HAP-1 (cell line): ENCODE measurements at regions not wholly inside any gene's neighbourhood (a gene's known extent, or its start where the extent isn't known, plus 50 kb on each side); places are given as distances from the start of the nearest gene placed in this dataset.

Experiments used
- DNase-seq, 2 experiments: peaks; one replicate each; pipeline ENCODE4 v3.0.0-alpha.2; 2016 to 2020; ENCODE audit warnings: low spot score in 2 of 2
- H3K27me3 ChIP-seq: fragments of 250-450 bp; sonication (Bioruptor Pico); 2 replicates; pipeline ENCODE4 v1.5.1; 2020; ENCODE audit warnings: low read depth, mild to moderate bottlenecking, moderate library complexity
- H3K36me3 ChIP-seq: fragments of 250-450 bp; sonication (Bioruptor Pico); replicated peaks from 2 replicates; pipeline ENCODE4 v1.5.1; 2020; ENCODE audit warnings: mild to moderate bottlenecking
- H3K4me1 ChIP-seq: fragments of 250-450 bp; sonication (Bioruptor Pico); 2 replicates; pipeline ENCODE4 v1.5.1; 2020; ENCODE audit warnings: mild to moderate bottlenecking
- H3K4me3 ChIP-seq: fragments of 250-450 bp; sonication (Bioruptor Pico); 2 replicates; pipeline ENCODE4 v1.5.1; 2020; ENCODE audit warnings: mild to moderate bottlenecking, moderate library complexity
- H3K9me3 ChIP-seq: fragments of 250-450 bp; sonication (Bioruptor Pico); 2 replicates; pipeline ENCODE4 v1.5.1; 2020; ENCODE audit warnings: mild to moderate bottlenecking, moderate library complexity
- in situ Hi-C: fragments of 300-500 bp; cut with MboI; formaldehyde crosslinking; loops from 3 replicates; pipeline ENCODE4 v1.14.3; 2020; ENCODE audit warnings: low sequenced_read_pairs, inconsistent platforms, mixed read lengths

GRCh38 chr20:11207749-11208502, 534.1 kb upstream of the JAG1 start:
- no peak for DNase-seq
- Histone ChIP-seq H3K36me3 (no peaks in the 10 kb centered on the region), H3K9me3 (no peaks in the 10 kb centered on the region), H3K4me3 (no peak overlapping the region), H3K27me3 (0 out of 2 replicates have a peak, but pooled peaks cover 2% of the 10 kb centered on the region), H3K4me1 (no peaks in the 10 kb centered on the region; the same call in 1 of the 2 replicates)
- in situ Hi-C loops: no loop called here

- Histone ChIP-seq H3K9me3 (no peaks in the 10 kb centered on the region), H3K27me3 (0 out of 2 replicates have a peak, but pooled peaks cover 2% of the 10 kb centered on the region), H3K4me3 (no peak overlapping the region), H3K4me1 (no peaks in the 10 kb centered on the region), H3K36me3 (no peaks in the 10 kb centered on the region)
- in situ Hi-C loops: no loop called here
- no peak for DNase-seq
These were observed 536.8 kb upstream of the JAG1 start for GRCh38 chr20:11210611-11211010.

DNA sequence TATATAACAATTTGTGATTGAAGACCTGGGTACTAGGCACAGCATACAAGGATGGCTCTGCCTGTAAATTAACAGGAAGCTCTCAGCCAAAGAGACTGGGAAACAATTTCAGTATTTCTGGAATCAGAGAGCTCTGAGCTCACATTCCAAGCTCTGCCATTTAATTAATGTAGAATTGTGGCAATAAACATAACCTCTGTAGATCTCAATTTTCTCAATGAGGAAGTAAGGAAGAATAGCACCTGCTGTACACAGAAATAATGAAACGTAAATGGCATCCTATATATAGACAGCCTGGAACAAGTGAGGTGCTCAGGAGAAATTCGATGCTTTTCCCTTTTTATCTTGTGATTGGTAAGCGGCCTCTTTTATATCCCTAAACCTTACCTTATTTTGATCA, 538.5 kb upstream of the JAG1 start:
- Histone ChIP-seq H3K4me3 (no peak overlapping the region), H3K4me1 (no peaks in the 10 kb centered on the region), H3K36me3 (no peaks in the 10 kb centered on the region), H3K9me3 (no peaks in the 10 kb centered on the region), H3K27me3 (0 out of 2 replicates have a peak, but pooled peaks cover 2% of the 10 kb centered on the region)
- in situ Hi-C loops: no loop called here
- DNase-seq: no peak

GRCh38 chr20:11212902-11213301, 539.1 kb upstream of the JAG1 start:
- in situ Hi-C loops: no loop called here
- H3K27me3 ChIP-seq: 0 out of 2 replicates have a peak, but pooled peaks cover 2% of the 10 kb centered on the region

GRCh38 chr20:11214256-11214840, 540.5 kb upstream of the JAG1 start:
- no peaks in the 10 kb centered on the region for H3K36me3 ChIP-seq
- no peaks in the 10 kb centered on the region for H3K9me3 ChIP-seq
- no peaks in the 10 kb centered on the region for H3K4me1 ChIP-seq
- no peak overlapping the region for H3K4me3 ChIP-seq
- no peak for DNase-seq
- in situ Hi-C loops: no loop called here
- 0 out of 2 replicates have a peak, but pooled peaks cover 2% of the 10 kb centered on the region for H3K27me3 ChIP-seq

More at GRCh38 chr20:11212902-11213301, 539.1 kb upstream of the JAG1 start:
- Histone ChIP-seq H3K4me1 (no peaks in the 10 kb centered on the region), H3K9me3 (no peaks in the 10 kb centered on the region), H3K36me3 (no peaks in the 10 kb centered on the region), H3K4me3 (no peak overlapping the region)
- no peak for DNase-seq

- no peaks in the 10 kb centered on the region for H3K4me1 ChIP-seq
- no peak for DNase-seq
- no peak overlapping the region for H3K4me3 ChIP-seq
- no peaks in the 10 kb centered on the region for H3K36me3 ChIP-seq
- 0 out of 2 replicates have a peak, but pooled peaks cover 4% of the 10 kb centered on the region for H3K27me3 ChIP-seq
- in situ Hi-C loops: no loop called here
- H3K9me3 ChIP-seq: 0 out of 2 replicates have a peak, but pooled peaks cover 2% of the 10 kb centered on the region
These were observed 542.9 kb upstream of the JAG1 start for GRCh38 chr20:11216451-11217314.

GRCh38 chr20:11217326-11218172, 543.8 kb upstream of the JAG1 start:
- Histone ChIP-seq H3K4me1 (no peaks in the 10 kb centered on the region), H3K27me3 (0 out of 2 replicates have a peak, but pooled peaks cover 2% of the 10 kb centered on the region), H3K36me3 (no peaks in the 10 kb centered on the region), H3K4me3 (no peak overlapping the region), H3K9me3 (0 out of 2 replicates have a peak, but pooled peaks cover 2% of the 10 kb centered on the region)
- no peak for DNase-seq
- in situ Hi-C loops: no loop called here

DNA sequence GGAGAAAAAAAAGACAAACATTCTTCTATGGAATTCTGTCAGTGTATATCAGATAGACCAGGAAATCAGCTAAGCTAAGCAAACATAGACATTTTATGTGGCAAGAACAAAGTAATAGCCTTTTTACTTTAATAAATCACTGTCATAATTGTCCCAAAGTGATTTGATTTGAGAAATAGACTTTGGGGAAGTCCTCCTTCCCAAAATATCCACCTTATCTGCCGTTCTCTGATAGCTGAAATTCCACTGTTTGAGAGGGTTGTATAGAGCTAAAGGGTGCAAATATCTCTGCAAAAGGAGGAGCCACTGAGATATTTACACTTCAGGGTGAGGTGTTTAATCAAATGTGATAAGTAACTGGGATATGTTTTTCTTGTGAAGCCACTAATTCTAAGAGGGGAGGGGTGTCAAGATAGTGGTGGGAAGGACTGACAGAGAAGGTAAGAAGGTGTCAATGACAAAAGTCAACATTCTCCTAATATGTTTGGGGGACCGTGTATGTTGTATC, 544.4 kb upstream of the JAG1 start:
- H3K4me3 ChIP-seq: no peak overlapping the region
- 0 out of 2 replicates have a peak, but pooled peaks cover 2% of the 10 kb centered on the region for H3K27me3 ChIP-seq
- no peak for DNase-seq
- in situ Hi-C loops: no loop called here
- 0 out of 2 replicates have a peak, but pooled peaks cover 2% of the 10 kb centered on the region for H3K9me3 ChIP-seq
- no peaks in the 10 kb centered on the region for H3K36me3 ChIP-seq
- H3K4me1 ChIP-seq: no peaks in the 10 kb centered on the region

DNA sequence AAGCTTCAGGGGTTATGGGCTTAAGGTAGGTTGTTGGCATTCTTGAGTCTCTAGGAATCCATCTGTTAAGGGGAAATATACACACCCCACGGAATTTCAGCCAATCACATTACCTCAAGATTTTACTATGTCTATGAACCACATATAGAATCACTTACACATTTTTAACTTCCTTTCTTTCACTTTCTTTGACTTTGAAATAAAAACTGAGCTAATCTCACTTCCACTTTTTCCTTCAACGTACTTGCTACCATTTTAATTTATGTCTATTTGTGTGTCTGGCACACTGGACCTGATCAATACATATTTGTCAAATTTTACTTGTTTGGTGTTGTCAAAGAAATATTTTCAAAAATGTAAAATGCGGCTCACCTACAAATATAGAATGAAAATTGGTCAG, 545.4 kb upstream of the JAG1 start:
- no peak overlapping the region for H3K4me3 ChIP-seq
- H3K27me3 ChIP-seq: 0 out of 2 replicates have a peak, but pooled peaks cover 2% of the 10 kb centered on the region
- H3K4me1 ChIP-seq: no peaks in the 10 kb centered on the region
- H3K9me3 ChIP-seq: 0 out of 2 replicates have a peak, but pooled peaks cover 2% of the 10 kb centered on the region
- DNase-seq: no peak
- no peaks in the 10 kb centered on the region for H3K36me3 ChIP-seq
- in situ Hi-C loops: no loop called here

DNA sequence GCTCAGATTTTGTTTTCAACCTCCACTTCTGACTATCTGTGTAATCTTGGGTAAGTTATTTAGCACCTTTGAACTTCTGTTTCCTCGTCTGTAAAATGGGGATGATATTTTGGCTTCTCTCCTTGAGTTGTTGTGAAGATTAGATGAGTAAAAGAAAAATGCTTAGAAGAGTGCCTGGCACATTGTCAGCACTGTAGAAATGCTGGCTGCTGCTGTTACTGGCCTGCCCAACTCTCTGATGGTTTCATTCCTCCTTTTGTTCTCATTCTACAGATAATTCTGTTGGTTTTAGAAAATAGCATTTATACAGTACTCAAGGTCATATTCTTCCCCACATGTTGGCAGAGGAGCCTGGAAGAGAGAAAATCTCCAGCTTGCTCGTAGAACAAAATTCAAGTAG, 547.2 kb upstream of the JAG1 start:
- 0 out of 2 replicates have a peak, but pooled peaks cover 2% of the 10 kb centered on the region for H3K27me3 ChIP-seq
- in situ Hi-C loops: no loop called here
- H3K9me3 ChIP-seq: 0 out of 2 replicates have a peak, but pooled peaks cover 2% of the 10 kb centered on the region
- H3K4me1 ChIP-seq: no peaks in the 10 kb centered on the region
- DNase-seq: no peak
- H3K4me3 ChIP-seq: no peak overlapping the region
- H3K36me3 ChIP-seq: no peaks in the 10 kb centered on the region

DNA sequence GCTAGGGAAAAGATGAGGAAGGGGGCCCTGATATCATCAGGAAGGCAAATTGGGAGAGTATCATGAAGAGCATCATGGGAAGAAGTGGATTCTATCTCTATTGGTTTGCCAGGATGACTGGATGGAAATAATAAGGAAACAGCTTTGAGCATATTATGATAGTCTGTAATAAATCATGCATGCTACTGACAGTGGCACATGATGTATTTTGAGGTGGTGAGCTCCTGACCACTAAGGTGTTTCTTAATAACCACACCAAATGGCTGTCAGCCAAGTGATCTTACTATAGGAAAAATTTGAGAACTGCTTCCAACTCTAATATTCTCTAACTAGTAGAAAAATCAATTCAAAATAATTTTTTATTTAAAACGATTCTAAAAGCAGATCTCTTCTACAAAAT, 548.4 kb upstream of the JAG1 start:
- Histone ChIP-seq H3K9me3 (0 out of 2 replicates have a peak, but pooled peaks cover 2% of the 10 kb centered on the region), H3K27me3 (0 out of 2 replicates have a peak, but pooled peaks cover 2% of the 10 kb centered on the region), H3K4me3 (no peak overlapping the region), H3K4me1 (no peaks in the 10 kb centered on the region), H3K36me3 (no peaks in the 10 kb centered on the region)
- in situ Hi-C loops: no loop called here
- no peak for DNase-seq

- Histone ChIP-seq H3K27me3 (no peaks in the 10 kb centered on the region), H3K9me3 (no peaks in the 10 kb centered on the region), H3K4me1 (no peaks in the 10 kb centered on the region), H3K4me3 (no peak overlapping the region), H3K36me3 (no peaks in the 10 kb centered on the region)
- DNase-seq: no peak
- in situ Hi-C loops: no loop called here
These were observed 553.8 kb upstream of the JAG1 start for GRCh38 chr20:11227602-11228001.
